ENCODE measurements at regions not wholly inside any gene's neighbourhood (a gene's known extent, or its start where the extent isn't known, plus 50 kb on each side); places are given as distances from the start of the nearest gene placed in this dataset.

- H3K9me3 ChIP-seq (ENCODE audit: control insufficient read depth in 5 of 5, low read length in 5 of 5) = peaks cover 0 to 8% (median 5%) of the 10 kb centered on the region in 5 donors
- no peaks in the 10 kb centered on the region for H3K36me3 ChIP-seq (ENCODE audit: control insufficient read depth in 5 of 5, insufficient read depth in 5 of 5, low read length in 5 of 5)
- H3K27me3 ChIP-seq (ENCODE audit: control insufficient read depth in 5 of 5, insufficient read depth in 4 of 5, low read length in 5 of 5) = peaks cover 0 to 2% (median 0%) of the 10 kb centered on the region in 5 donors
- no peak overlapping the region for H3K27ac ChIP-seq (ENCODE audit: low read depth, low read length)
- no peaks in the 10 kb centered on the region for H3K4me1 ChIP-seq (ENCODE audit: control insufficient read depth in 5 of 5, insufficient read depth in 5 of 5, low read length in 5 of 5)
- H3K9ac ChIP-seq (ENCODE audit: low read length in 5 of 5) = no peak overlapping the region
- no peak overlapping the region for H3K4me3 ChIP-seq (ENCODE audit: low read depth in 1 of 5, low read length in 5 of 5)
These were observed 120.3 kb upstream of the AFF2 start for GRCh38 chrX:148380107-148380506.

DNA sequence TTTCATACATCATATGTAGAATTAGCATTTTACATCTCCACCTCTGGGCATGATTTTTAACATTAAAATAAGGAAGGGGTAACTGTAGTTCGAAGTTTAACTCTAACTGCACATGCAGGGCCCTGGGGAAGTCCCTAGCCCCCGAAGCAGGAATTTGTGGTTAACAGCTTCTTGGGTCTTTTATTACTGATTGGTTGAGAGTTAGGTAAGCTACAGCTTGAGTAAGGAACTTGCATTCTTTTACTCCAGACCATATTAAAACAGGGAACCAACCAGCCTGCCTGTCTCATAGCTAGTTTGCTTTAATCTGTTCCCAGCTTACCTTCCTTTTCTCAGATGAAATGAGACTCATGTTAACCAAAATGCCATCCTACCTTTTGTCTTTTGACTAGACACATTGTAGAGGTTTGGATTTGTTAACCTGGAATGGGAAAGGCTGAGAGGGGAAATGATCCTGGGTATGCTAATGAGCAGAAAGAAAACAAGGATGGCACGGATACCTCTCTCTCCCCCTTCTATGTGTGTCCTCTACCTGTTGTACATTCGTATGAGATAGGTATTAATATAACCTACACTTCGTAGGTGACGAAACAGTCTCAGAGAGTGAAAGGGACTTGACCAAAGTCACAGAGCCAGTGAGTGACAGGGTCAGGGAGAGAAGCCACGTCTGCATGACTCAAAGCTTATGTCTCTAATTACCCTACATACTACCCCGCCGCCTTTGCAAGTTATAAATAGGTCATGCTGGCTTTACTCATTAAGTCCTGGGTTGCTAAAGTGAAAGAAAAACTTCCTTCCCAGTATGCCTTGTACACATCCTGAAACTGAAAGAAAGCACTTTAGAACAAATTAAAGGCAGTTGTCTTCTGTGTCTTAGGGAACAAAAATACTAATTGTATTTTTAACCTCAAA lies 119.5 kb upstream of the AFF2 start:
- Histone ChIP-seq H3K36me3 (ENCODE audit: control insufficient read depth in 5 of 5, insufficient read depth in 5 of 5, low read length in 5 of 5) (no peaks in the 10 kb centered on the region), H3K9me3 (ENCODE audit: control insufficient read depth in 5 of 5, low read length in 5 of 5) (peaks cover 0 to 8% (median 3%) of the 10 kb centered on the region in 5 donors), H3K4me1 (ENCODE audit: control insufficient read depth in 5 of 5, insufficient read depth in 5 of 5, low read length in 5 of 5) (no peaks in the 10 kb centered on the region), H3K4me3 (ENCODE audit: low read depth in 1 of 5, low read length in 5 of 5) (peak overlapping the region in 3 of 5 donors; percentile 18 to 31 (median 27)), H3K27me3 (ENCODE audit: control insufficient read depth in 5 of 5, insufficient read depth in 4 of 5, low read length in 5 of 5) (peaks cover 0 to 2% (median 0%) of the 10 kb centered on the region in 5 donors), H3K9ac (ENCODE audit: low read length in 5 of 5) (peak overlapping the region in 1 of 5 donors; percentile 7), H3K27ac (ENCODE audit: low read depth, low read length) (no peak overlapping the region)

DNA sequence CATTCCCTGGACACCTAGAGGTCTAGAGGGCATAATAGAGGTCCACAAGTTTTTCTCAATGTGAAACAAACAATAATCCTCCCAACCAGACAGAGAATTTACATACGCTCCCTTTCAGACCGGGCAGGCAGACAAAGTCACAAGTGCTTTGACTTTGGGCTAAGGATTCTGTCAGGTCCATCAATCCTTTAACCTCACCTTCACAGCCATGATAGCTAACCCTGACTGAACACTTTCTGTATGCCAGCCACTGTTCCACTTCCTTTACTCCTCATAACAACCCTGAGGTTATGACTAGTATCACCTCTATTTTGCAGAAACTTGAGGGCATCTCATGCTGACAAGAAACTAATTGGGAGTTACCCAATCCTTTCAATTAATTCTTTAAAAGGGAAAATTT lies 118.8 kb upstream of the AFF2 start:
- H3K4me1 ChIP-seq (ENCODE audit: control insufficient read depth in 5 of 5, insufficient read depth in 5 of 5, low read length in 5 of 5) = no peaks in the 10 kb centered on the region
- H3K9me3 ChIP-seq (ENCODE audit: control insufficient read depth in 5 of 5, low read length in 5 of 5) = peaks cover 0 to 3% (median under 1%) of the 10 kb centered on the region in 5 donors
- H3K4me3 ChIP-seq (ENCODE audit: low read depth in 1 of 5, low read length in 5 of 5) = peak overlapping the region in 3 of 5 donors; percentile 18 to 31 (median 27)
- H3K27me3 ChIP-seq (ENCODE audit: control insufficient read depth in 5 of 5, insufficient read depth in 4 of 5, low read length in 5 of 5) = peaks cover 0 to 2% (median 0%) of the 10 kb centered on the region in 5 donors
- no peaks in the 10 kb centered on the region for H3K36me3 ChIP-seq (ENCODE audit: control insufficient read depth in 5 of 5, insufficient read depth in 5 of 5, low read length in 5 of 5)
- no peak overlapping the region for H3K27ac ChIP-seq (ENCODE audit: low read depth, low read length)
- H3K9ac ChIP-seq (ENCODE audit: low read length in 5 of 5) = peak overlapping the region in 1 of 5 donors; percentile 7

DNA sequence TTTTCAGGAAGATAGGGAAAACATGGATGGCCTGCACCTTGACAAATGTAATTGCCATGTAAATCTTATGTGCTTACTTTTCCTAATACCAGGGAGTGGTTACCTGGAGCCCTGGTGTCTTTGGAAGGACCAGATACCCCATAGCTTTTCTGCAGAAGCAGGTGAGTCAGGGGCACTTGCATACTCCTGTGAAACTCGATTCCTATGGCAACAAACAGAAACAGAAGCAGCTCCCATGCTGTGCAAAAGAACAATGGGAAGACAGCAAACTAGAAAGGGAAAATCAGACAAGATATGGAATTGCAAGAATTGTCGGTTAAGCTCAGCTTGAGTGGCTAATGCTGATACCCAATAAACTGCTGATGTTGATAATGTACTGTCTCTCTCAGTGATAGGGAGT lies 117.4 kb upstream of the AFF2 start:
- Histone ChIP-seq H3K4me1 (ENCODE audit: control insufficient read depth in 5 of 5, insufficient read depth in 5 of 5, low read length in 5 of 5) (no peaks in the 10 kb centered on the region), H3K36me3 (ENCODE audit: control insufficient read depth in 5 of 5, insufficient read depth in 5 of 5, low read length in 5 of 5) (no peaks in the 10 kb centered on the region), H3K9me3 (ENCODE audit: control insufficient read depth in 5 of 5, low read length in 5 of 5) (peaks cover 0 to 3% (median 0%) of the 10 kb centered on the region in 5 donors), H3K27ac (ENCODE audit: low read depth, low read length) (no peak overlapping the region), H3K27me3 (ENCODE audit: control insufficient read depth in 5 of 5, insufficient read depth in 4 of 5, low read length in 5 of 5) (peaks cover 0 to 5% (median 2%) of the 10 kb centered on the region in 5 donors), H3K9ac (ENCODE audit: low read length in 5 of 5) (no peak overlapping the region), H3K4me3 (ENCODE audit: low read depth in 1 of 5, low read length in 5 of 5) (no peak overlapping the region)

DNA sequence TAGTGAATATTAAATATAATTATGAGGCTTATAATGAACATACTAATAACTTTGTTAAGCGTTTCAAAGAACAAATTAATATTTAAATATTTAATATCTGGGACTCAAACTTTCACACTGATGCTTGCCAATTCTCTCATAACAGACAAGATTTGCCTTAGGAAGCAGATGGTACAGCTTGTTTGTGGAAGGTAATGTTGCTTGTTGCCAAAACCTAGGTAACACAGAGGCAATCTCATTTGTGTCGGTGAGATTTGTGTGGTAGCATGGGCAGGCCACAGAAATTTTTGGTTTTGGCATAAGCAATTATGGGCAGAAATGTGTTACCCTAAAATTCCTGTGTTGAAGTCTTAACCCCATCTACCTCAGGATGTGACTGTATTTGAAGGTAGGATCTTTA lies 114.9 kb upstream of the AFF2 start:
- Histone ChIP-seq H3K36me3 (ENCODE audit: control insufficient read depth in 5 of 5, insufficient read depth in 5 of 5, low read length in 5 of 5) (no peaks in the 10 kb centered on the region), H3K9ac (ENCODE audit: low read length in 5 of 5) (no peak overlapping the region), H3K27ac (ENCODE audit: low read depth, low read length) (no peak overlapping the region), H3K27me3 (ENCODE audit: control insufficient read depth in 5 of 5, insufficient read depth in 4 of 5, low read length in 5 of 5) (peaks cover 0 to 6% (median 2%) of the 10 kb centered on the region in 5 donors), H3K4me3 (ENCODE audit: low read depth in 1 of 5, low read length in 5 of 5) (no peak overlapping the region), H3K4me1 (ENCODE audit: control insufficient read depth in 5 of 5, insufficient read depth in 5 of 5, low read length in 5 of 5) (no peaks in the 10 kb centered on the region), H3K9me3 (ENCODE audit: control insufficient read depth in 5 of 5, low read length in 5 of 5) (no peaks in the 10 kb centered on the region)

- Histone ChIP-seq H3K36me3 (ENCODE audit: control insufficient read depth in 5 of 5, insufficient read depth in 5 of 5, low read length in 5 of 5) (no peaks in the 10 kb centered on the region), H3K9ac (ENCODE audit: low read length in 5 of 5) (no peak overlapping the region), H3K27ac (ENCODE audit: low read depth, low read length) (no peak overlapping the region)
These were observed 110.8 kb upstream of the AFF2 start for GRCh38 chrX:148389629-148390028.

DNA sequence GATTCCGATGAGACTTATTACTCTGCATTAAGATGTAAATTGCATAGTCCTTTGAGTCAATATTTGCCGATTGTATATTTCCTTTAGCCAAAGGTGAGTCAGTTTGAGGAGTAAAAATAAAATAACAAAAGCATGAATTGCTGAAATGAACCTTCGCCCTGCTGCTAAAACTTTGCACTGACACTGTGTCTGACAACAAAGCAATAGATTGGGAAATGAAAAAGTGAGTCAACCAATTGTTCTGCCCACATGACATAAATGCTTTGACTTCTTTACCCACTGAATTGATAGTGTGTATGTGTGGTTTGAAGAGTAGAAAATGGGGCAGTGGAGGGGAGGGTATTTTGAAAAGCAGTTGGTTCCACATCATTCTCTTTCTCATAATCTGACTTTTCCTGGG lies 88.4 kb upstream of the AFF2 start:
- no peak overlapping the region for H3K9ac ChIP-seq (ENCODE audit: low read length in 5 of 5)
- H3K4me1 ChIP-seq (ENCODE audit: control insufficient read depth in 5 of 5, insufficient read depth in 5 of 5, low read length in 5 of 5) = no peaks in the 10 kb centered on the region
- H3K27me3 ChIP-seq (ENCODE audit: control insufficient read depth in 5 of 5, insufficient read depth in 4 of 5, low read length in 5 of 5) = no peaks in the 10 kb centered on the region
- H3K27ac ChIP-seq (ENCODE audit: low read depth, low read length) = no peak overlapping the region
- H3K4me3 ChIP-seq (ENCODE audit: low read depth in 1 of 5, low read length in 5 of 5) = no peak overlapping the region
- H3K36me3 ChIP-seq (ENCODE audit: control insufficient read depth in 5 of 5, insufficient read depth in 5 of 5, low read length in 5 of 5) = no peaks in the 10 kb centered on the region
- H3K9me3 ChIP-seq (ENCODE audit: control insufficient read depth in 5 of 5, low read length in 5 of 5) = no peaks in the 10 kb centered on the region

More at GRCh38 chrX:148389629-148390028, 110.8 kb upstream of the AFF2 start:
- Histone ChIP-seq H3K4me3 (ENCODE audit: low read depth in 1 of 5, low read length in 5 of 5) (no peak overlapping the region), H3K27me3 (ENCODE audit: control insufficient read depth in 5 of 5, insufficient read depth in 4 of 5, low read length in 5 of 5) (peaks cover 0 to 6% (median 0%) of the 10 kb centered on the region in 5 donors), H3K9me3 (ENCODE audit: control insufficient read depth in 5 of 5, low read length in 5 of 5) (peaks cover 0 to 5% (median 0%) of the 10 kb centered on the region in 5 donors), H3K4me1 (ENCODE audit: control insufficient read depth in 5 of 5, insufficient read depth in 5 of 5, low read length in 5 of 5) (no peaks in the 10 kb centered on the region)

DNA sequence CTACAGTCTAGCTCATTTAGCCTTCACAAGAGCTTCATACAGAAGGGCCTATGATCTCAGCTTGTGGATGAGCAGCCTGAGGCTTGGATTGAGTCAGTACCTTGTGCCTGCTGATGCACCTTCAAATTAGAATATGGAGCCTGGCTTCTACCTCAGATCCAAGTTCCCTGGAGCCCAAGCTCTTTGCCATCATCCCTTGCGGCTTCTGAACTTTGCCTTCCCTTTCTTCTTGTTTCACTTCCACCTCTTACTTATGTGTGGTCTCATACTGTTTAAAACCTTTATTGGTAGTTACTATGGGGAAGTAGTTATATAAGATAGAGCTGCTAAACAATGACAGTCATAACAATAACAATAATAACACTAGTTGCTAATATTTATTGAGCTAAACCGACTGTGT lies 84.3 kb upstream of the AFF2 start:
- Histone ChIP-seq H3K27ac (ENCODE audit: low read depth, low read length) (no peak overlapping the region), H3K4me1 (ENCODE audit: control insufficient read depth in 5 of 5, insufficient read depth in 5 of 5, low read length in 5 of 5) (no peaks in the 10 kb centered on the region), H3K36me3 (ENCODE audit: control insufficient read depth in 5 of 5, insufficient read depth in 5 of 5, low read length in 5 of 5) (no peaks in the 10 kb centered on the region), H3K27me3 (ENCODE audit: control insufficient read depth in 5 of 5, insufficient read depth in 4 of 5, low read length in 5 of 5) (no peaks in the 10 kb centered on the region), H3K9ac (ENCODE audit: low read length in 5 of 5) (no peak overlapping the region), H3K9me3 (ENCODE audit: control insufficient read depth in 5 of 5, low read length in 5 of 5) (no peaks in the 10 kb centered on the region), H3K4me3 (ENCODE audit: low read depth in 1 of 5, low read length in 5 of 5) (no peak overlapping the region)

- Histone ChIP-seq H3K36me3 (ENCODE audit: control insufficient read depth in 5 of 5, insufficient read depth in 5 of 5, low read length in 5 of 5) (no peaks in the 10 kb centered on the region), H3K27ac (ENCODE audit: low read depth, low read length) (no peak overlapping the region), H3K9ac (ENCODE audit: low read length in 5 of 5) (no peak overlapping the region), H3K27me3 (ENCODE audit: control insufficient read depth in 5 of 5, insufficient read depth in 4 of 5, low read length in 5 of 5) (no peaks in the 10 kb centered on the region), H3K4me3 (ENCODE audit: low read depth in 1 of 5, low read length in 5 of 5) (no peak overlapping the region), H3K9me3 (ENCODE audit: control insufficient read depth in 5 of 5, low read length in 5 of 5) (no peaks in the 10 kb centered on the region), H3K4me1 (ENCODE audit: control insufficient read depth in 5 of 5, insufficient read depth in 5 of 5, low read length in 5 of 5) (no peaks in the 10 kb centered on the region)
These were observed 83.5 kb upstream of the AFF2 start for GRCh38 chrX:148416931-148417330.

- no peaks in the 10 kb centered on the region for H3K9me3 ChIP-seq (ENCODE audit: control insufficient read depth in 5 of 5, low read length in 5 of 5)
- H3K4me1 ChIP-seq (ENCODE audit: control insufficient read depth in 5 of 5, insufficient read depth in 5 of 5, low read length in 5 of 5) = no peaks in the 10 kb centered on the region
- no peaks in the 10 kb centered on the region for H3K36me3 ChIP-seq (ENCODE audit: control insufficient read depth in 5 of 5, insufficient read depth in 5 of 5, low read length in 5 of 5)
- no peak overlapping the region for H3K27ac ChIP-seq (ENCODE audit: low read depth, low read length)
- H3K9ac ChIP-seq (ENCODE audit: low read length in 5 of 5) = no peak overlapping the region
- no peak overlapping the region for H3K4me3 ChIP-seq (ENCODE audit: low read depth in 1 of 5, low read length in 5 of 5)
- H3K27me3 ChIP-seq (ENCODE audit: control insufficient read depth in 5 of 5, insufficient read depth in 4 of 5, low read length in 5 of 5) = no peaks in the 10 kb centered on the region
These were observed 82.5 kb upstream of the AFF2 start for GRCh38 chrX:148417934-148418333.

Measured in subcutaneous abdominal adipose tissue (tissue), 5 donors.